Left lung (tissue), 4 donors: ENCODE measurements at regions not wholly inside any gene's neighbourhood (a gene's known extent, or its start where the extent isn't known, plus 50 kb on each side); places are given as distances from the start of the nearest gene placed in this dataset.
A peak's percentile ranks its signal among the peaks of the same experiment; 100 is the strongest.

Source experiments
- ATAC-seq: fragments of 200-7000 bp; cut with Tn5 transposase; one replicate; pipeline ENCODE4 v1.9.1; 2020; ENCODE audit warnings: moderate library complexity
- DNase-seq, 4 donors: peaks; one replicate each; pipeline ENCODE4 v3.0.0-alpha.2; 2013 to 2020
- H3K27ac ChIP-seq, 2 donors: fragments of 200-600 bp; sonication (generic) in 1 of 2; one replicate each; pipeline versions ENCODE4 v1.5.0 to v1.8.0; 2020 to 2021
- H3K27me3 ChIP-seq, 2 donors: fragments of 200-600 bp; sonication (generic) in 1 of 2; one replicate each; pipeline versions ENCODE4 v1.5.0 to v1.8.0; 2020 to 2021
- H3K36me3 ChIP-seq, 2 donors: fragments of 200-600 bp; sonication (generic) in 1 of 2; one replicate each; pipeline versions ENCODE4 v1.5.0 to v1.8.0; 2020 to 2021
- H3K4me1 ChIP-seq, 2 donors: fragments of 200-600 bp; one replicate each; pipeline ENCODE4 v1.8.0; 2021
- H3K4me3 ChIP-seq, 2 donors: fragments of 200-600 bp; sonication (generic) in 1 of 2; one replicate each; pipeline versions ENCODE4 v1.5.0 to v1.8.0; 2020 to 2021; ENCODE audit warnings: mild to moderate bottlenecking in 1 of 2
- H3K9me3 ChIP-seq, 2 donors: fragments of 200-600 bp; sonication (generic) in 1 of 2; one replicate each; pipeline versions ENCODE4 v1.5.0 to v1.8.0; 2020 to 2021
- intact Hi-C, 2 donors: fragments of 100-400 bp; cut with DNase I; formaldehyde crosslinking; loops; one replicate each; pipeline versions ENCODE4 v1.11.2 to v1.14.2; 2022
- TF ChIP-seq, protein P1 (sequence below), 2 donors: fragments of 200-600 bp; sonication (generic) in 1 of 2; IDR thresholded peaks; one replicate each; pipeline versions ENCODE4 v1.5.0 to v1.8.0; 2021; ENCODE audit warnings: antibody characterized with exemption in 2 of 2
- donor health status: DM: no; HTN: yes; CAD: no.
- donor health status: DM: no; HTN: no; CAD: no.

- Histone ChIP-seq H3K27ac (no peak overlapping the region), H3K4me1 (no peaks in the 10 kb centered on the region)
- no peak for DNase-seq
These were observed 130.9 kb upstream of the LYPLAL1 start for GRCh38 chr1:219042769-219043168.

DNA sequence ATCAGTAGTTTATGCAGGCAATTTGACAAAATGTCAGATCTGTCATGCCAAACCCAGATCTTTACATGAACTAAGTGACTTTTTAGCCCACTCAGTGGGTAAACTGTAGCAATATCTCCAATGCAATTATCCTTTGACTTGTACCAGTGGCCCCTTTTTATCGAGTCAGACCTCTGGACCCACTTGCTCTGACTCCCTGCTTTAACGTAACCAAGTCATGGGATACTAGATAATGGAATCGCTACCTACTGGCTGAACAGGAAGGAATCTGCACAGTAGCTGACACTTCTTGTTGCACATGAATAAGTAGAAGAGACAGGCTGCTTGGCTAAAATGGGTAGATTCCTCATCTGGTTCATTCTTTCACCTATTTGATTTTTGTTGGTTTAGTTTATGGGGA is 128.4 kb upstream of the LYPLAL1 start:
- DNase-seq (no peak), ATAC-seq (no peak)
- intact Hi-C loops = no loop called here
- H3K9me3 ChIP-seq = peaks cover 0 to 3% of the 10 kb centered on the region in 2 donors
- H3K27ac ChIP-seq = no peak overlapping the region
- H3K4me1 ChIP-seq = no peaks in the 10 kb centered on the region
- no peak overlapping the region for H3K4me3 ChIP-seq
- H3K36me3 ChIP-seq = no peaks in the 10 kb centered on the region
- H3K27me3 ChIP-seq = no peaks in the 10 kb centered on the region
- TF ChIP-seq, protein P1, sequence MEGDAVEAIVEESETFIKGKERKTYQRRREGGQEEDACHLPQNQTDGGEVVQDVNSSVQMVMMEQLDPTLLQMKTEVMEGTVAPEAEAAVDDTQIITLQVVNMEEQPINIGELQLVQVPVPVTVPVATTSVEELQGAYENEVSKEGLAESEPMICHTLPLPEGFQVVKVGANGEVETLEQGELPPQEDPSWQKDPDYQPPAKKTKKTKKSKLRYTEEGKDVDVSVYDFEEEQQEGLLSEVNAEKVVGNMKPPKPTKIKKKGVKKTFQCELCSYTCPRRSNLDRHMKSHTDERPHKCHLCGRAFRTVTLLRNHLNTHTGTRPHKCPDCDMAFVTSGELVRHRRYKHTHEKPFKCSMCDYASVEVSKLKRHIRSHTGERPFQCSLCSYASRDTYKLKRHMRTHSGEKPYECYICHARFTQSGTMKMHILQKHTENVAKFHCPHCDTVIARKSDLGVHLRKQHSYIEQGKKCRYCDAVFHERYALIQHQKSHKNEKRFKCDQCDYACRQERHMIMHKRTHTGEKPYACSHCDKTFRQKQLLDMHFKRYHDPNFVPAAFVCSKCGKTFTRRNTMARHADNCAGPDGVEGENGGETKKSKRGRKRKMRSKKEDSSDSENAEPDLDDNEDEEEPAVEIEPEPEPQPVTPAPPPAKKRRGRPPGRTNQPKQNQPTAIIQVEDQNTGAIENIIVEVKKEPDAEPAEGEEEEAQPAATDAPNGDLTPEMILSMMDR (IDR thresholded peaks at IDR 0.05) = no peak

More at GRCh38 chr1:219042769-219043168, 130.9 kb upstream of the LYPLAL1 start:
- Histone ChIP-seq H3K36me3 (no peaks in the 10 kb centered on the region), H3K27me3 (no peaks in the 10 kb centered on the region), H3K9me3 (peaks cover 0 to 3% of the 10 kb centered on the region in 2 donors), H3K4me3 (no peak overlapping the region)
- intact Hi-C loops = no loop called here
- TF ChIP-seq, protein P1 (IDR thresholded peaks at IDR 0.05) = no peak
- no peak for ATAC-seq

DNA sequence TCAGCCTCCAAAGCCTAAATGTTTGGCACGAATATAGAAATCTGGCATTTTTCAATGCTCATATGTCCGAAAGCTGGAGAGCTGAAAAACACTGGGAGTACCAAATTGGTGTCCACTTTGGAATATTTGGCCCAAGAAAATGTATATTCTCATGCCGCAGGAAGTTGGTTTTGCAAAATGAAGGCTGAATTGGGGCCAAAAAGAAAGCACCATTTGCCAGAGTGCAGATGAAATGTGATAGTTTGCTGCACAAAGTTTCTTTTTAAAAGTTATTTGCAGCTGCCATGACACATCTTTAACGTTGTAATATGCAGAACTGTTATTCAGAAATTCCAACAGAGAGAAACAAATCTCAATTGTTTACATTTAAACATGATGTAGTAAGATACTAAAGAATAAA is 124.2 kb upstream of the LYPLAL1 start:
- Histone ChIP-seq H3K4me1 (no peaks in the 10 kb centered on the region), H3K36me3 (no peaks in the 10 kb centered on the region), H3K27ac (no peak overlapping the region), H3K4me3 (no peak overlapping the region), H3K27me3 (no peaks in the 10 kb centered on the region), H3K9me3 (no peaks in the 10 kb centered on the region)
- TF ChIP-seq, protein P1 (IDR thresholded peaks at IDR 0.05) = no peak
- ATAC-seq (no peak), DNase-seq (peak in 2 of 4 donors; percentile 79 to 84)
- intact Hi-C loops = no loop called here

GRCh38 chr1:219050086-219050821 is 123.4 kb upstream of the LYPLAL1 start:
- no peak overlapping the region for H3K4me3 ChIP-seq
- ATAC-seq (no peak), DNase-seq (peak in 2 of 4 donors; percentile 46 to 55)
- no peaks in the 10 kb centered on the region for H3K36me3 ChIP-seq
- no peak overlapping the region for H3K27ac ChIP-seq
- no peaks in the 10 kb centered on the region for H3K4me1 ChIP-seq
- intact Hi-C loops = no loop called here
- no peaks in the 10 kb centered on the region for H3K9me3 ChIP-seq
- H3K27me3 ChIP-seq = no peaks in the 10 kb centered on the region
- TF ChIP-seq, protein P1 (IDR thresholded peaks at IDR 0.05) = no peak

DNA sequence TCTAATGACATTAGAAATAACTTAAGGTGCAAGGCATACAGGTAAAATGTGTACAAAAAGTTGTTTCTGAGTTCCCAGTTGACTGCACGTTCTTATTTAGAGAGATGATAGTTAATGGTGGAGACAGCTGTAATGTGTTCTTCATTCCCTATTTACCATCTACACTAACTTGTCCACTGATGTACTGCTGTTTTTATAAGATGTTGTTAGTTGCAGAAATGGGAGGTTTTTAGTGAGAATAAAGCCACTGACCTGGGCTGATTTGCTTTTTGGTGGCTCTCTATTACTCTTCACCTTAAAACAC is 122.9 kb upstream of the LYPLAL1 start:
- Histone ChIP-seq H3K27me3 (no peaks in the 10 kb centered on the region), H3K9me3 (no peaks in the 10 kb centered on the region), H3K36me3 (no peaks in the 10 kb centered on the region), H3K27ac (no peak overlapping the region), H3K4me1 (no peaks in the 10 kb centered on the region), H3K4me3 (no peak overlapping the region)
- TF ChIP-seq, protein P1 (IDR thresholded peaks at IDR 0.05) = no peak
- no peak for ATAC-seq
- intact Hi-C loops = no loop called here
- peak in 1 of 4 donors; percentile 12 for DNase-seq
